CD14-positive monocyte (primary cell): ENCODE measurements at regions not wholly inside any gene's neighbourhood (a gene's known extent, or its start where the extent isn't known, plus 50 kb on each side); places are given as distances from the start of the nearest gene placed in this dataset.

Experiments
- DNase-seq, 3 donors: peaks; one replicate each; pipeline ENCODE4 v3.0.0-alpha.2; 2011 to 2022
- H2AFZ ChIP-seq: 2 replicates; pipeline ENCODE4 v1.6.0; 2012; ENCODE audit warnings: mild to moderate bottlenecking, low read depth, low read length, inconsistent platforms; ENCODE audit not compliant: insufficient read depth, poor library complexity, severe bottlenecking
- H3K27ac ChIP-seq, 2 donors: 1 replicate in 1 of 2; 2 replicates in 1 of 2; pipeline ENCODE4 v1.5.1; 2012 to 2013; ENCODE audit warnings: low read length in 2 of 2, control low read depth in 1 of 2, inconsistent platforms in 1 of 2, low read depth in 1 of 2, mild to moderate bottlenecking in 1 of 2
- H3K27me3 ChIP-seq, 2 donors: one replicate each; pipeline versions ENCODE4 v1.6.0 to v1.6.1; 2011 to 2013; ENCODE audit warnings: low read length in 2 of 2; ENCODE audit not compliant: control insufficient read depth in 2 of 2, insufficient read depth in 2 of 2
- H3K36me3 ChIP-seq, 2 donors: replicated peaks in 1 of 2; 1 replicate in 1 of 2; 2 replicates in 1 of 2; pipeline versions ENCODE4 v1.5.1 to v1.6.1; 2012 to 2013; ENCODE audit warnings: low read length in 2 of 2, control low read depth in 1 of 2, inconsistent platforms in 1 of 2, mild to moderate bottlenecking in 1 of 2; ENCODE audit not compliant: insufficient read depth in 2 of 2, control insufficient read depth in 1 of 2
- H3K4me1 ChIP-seq, 2 donors: 1 replicate in 1 of 2; 2 replicates in 1 of 2; pipeline versions ENCODE4 v1.5.1 to v1.6.1; 2012 to 2013; ENCODE audit warnings: low read length in 2 of 2, control low read depth in 1 of 2, inconsistent platforms in 1 of 2, mild to moderate bottlenecking in 1 of 2, moderate library complexity in 1 of 2; ENCODE audit not compliant: insufficient read depth in 2 of 2, control insufficient read depth in 1 of 2
- H3K4me2 ChIP-seq: replicated peaks from 2 replicates; pipeline ENCODE3; 2012; ENCODE audit warnings: low read length, moderate library complexity, mild to moderate bottlenecking; ENCODE audit not compliant: poor library complexity, severe bottlenecking; ENCODE audit errors: extremely low read depth
- H3K4me3 ChIP-seq, 3 experiments: fragments of 200-600 bp in 1 of 3; sonication (generic) in 1 of 3; replicated peaks in 1 of 3; 1 replicate in 2 of 3; 2 replicates in 1 of 3; pipeline ENCODE4 v1.5.1; 2011 to 2013; ENCODE audit warnings: low read length in 3 of 3, mild to moderate bottlenecking in 3 of 3, control low read depth in 2 of 3, low read depth in 2 of 3, inconsistent platforms in 1 of 3, moderate library complexity in 1 of 3
- H3K79me2 ChIP-seq: 2 replicates; pipeline ENCODE4 v1.6.0; 2012; ENCODE audit warnings: mild to moderate bottlenecking, control low read depth, inconsistent platforms, low read length, moderate library complexity; ENCODE audit not compliant: insufficient read depth
- H3K9ac ChIP-seq: 2 replicates; pipeline ENCODE4 v1.6.0; 2017; ENCODE audit warnings: low read length, mild to moderate bottlenecking; ENCODE audit not compliant: insufficient read depth, poor library complexity, severe bottlenecking
- H3K9me3 ChIP-seq, 2 donors: replicated peaks in 1 of 2; 1 replicate in 1 of 2; 2 replicates in 1 of 2; pipeline versions ENCODE4 v1.5.1 to v1.6.1; 2012 to 2013; ENCODE audit warnings: low read length in 2 of 2, control low read depth in 1 of 2; ENCODE audit not compliant: control insufficient read depth in 1 of 2, insufficient read depth in 1 of 2
- H4K20me1 ChIP-seq: 2 replicates; pipeline ENCODE4 v1.6.0; 2012; ENCODE audit warnings: mild to moderate bottlenecking, low read length, control low read depth, moderate library complexity; ENCODE audit not compliant: insufficient read depth
- H3K27ac Mint-ChIP-seq, 7 donors: one replicate each; pipeline ENCODE4 v1.8.0; 2020; ENCODE audit warnings: mild to moderate bottlenecking in 7 of 7, mixed read lengths in 7 of 7, moderate library complexity in 6 of 7, inconsistent platforms in 2 of 7
- H3K27me3 Mint-ChIP-seq, 3 donors: one replicate each; pipeline ENCODE4 v1.8.0; 2021 to 2022; ENCODE audit warnings: low read depth in 3 of 3, mild to moderate bottlenecking in 3 of 3, mixed read lengths in 3 of 3, moderate library complexity in 3 of 3, inconsistent platforms in 1 of 3
- H3K36me3 Mint-ChIP-seq, 2 donors: one replicate each; pipeline ENCODE4 v1.8.0; 2020; ENCODE audit warnings: mixed read lengths in 2 of 2, inconsistent platforms in 1 of 2, mild to moderate bottlenecking in 1 of 2
- H3K4me1 Mint-ChIP-seq: one replicate; pipeline ENCODE4 v1.8.0; 2020; ENCODE audit warnings: mild to moderate bottlenecking, mixed read lengths
- H3K4me3 Mint-ChIP-seq, 2 donors: one replicate each; pipeline ENCODE4 v1.8.0; 2020; ENCODE audit warnings: mild to moderate bottlenecking in 2 of 2, mixed read lengths in 2 of 2, moderate library complexity in 1 of 2
- H3K9me3 Mint-ChIP-seq, 7 donors: one replicate each; pipeline ENCODE4 v1.8.0; 2020 to 2022; ENCODE audit warnings: mixed read lengths in 7 of 7, mild to moderate bottlenecking in 6 of 7, moderate library complexity in 6 of 7, inconsistent platforms in 2 of 7
- WGBS: methylation state at CpG from one replicate; pipeline ENCODE4 v1.1.5; 2013; ENCODE audit warnings: missing lambda C conversion rate; ENCODE audit not compliant: insufficient coverage; 5-methylcytosine and 5-hydroxymethylcytosine counted together
- intact Hi-C, 2 donors: fragments of 100-400 bp; cut with micrococcal nuclease; formaldehyde crosslinking; loops; one replicate each; pipeline versions ENCODE4 v1.15.0 to v1.15.1; 2023
- TF ChIP-seq, protein P1 (sequence below): fragments of 200-600 bp; IDR thresholded peaks from one replicate; pipeline ENCODE4 v1.8.0; 2022; ENCODE audit warnings: antibody characterized with exemption, mild to moderate bottlenecking

GRCh38 chr1:38257374-38257773, 210.8 kb upstream of the POU3F1 start:
- TF ChIP-seq, protein P1, sequence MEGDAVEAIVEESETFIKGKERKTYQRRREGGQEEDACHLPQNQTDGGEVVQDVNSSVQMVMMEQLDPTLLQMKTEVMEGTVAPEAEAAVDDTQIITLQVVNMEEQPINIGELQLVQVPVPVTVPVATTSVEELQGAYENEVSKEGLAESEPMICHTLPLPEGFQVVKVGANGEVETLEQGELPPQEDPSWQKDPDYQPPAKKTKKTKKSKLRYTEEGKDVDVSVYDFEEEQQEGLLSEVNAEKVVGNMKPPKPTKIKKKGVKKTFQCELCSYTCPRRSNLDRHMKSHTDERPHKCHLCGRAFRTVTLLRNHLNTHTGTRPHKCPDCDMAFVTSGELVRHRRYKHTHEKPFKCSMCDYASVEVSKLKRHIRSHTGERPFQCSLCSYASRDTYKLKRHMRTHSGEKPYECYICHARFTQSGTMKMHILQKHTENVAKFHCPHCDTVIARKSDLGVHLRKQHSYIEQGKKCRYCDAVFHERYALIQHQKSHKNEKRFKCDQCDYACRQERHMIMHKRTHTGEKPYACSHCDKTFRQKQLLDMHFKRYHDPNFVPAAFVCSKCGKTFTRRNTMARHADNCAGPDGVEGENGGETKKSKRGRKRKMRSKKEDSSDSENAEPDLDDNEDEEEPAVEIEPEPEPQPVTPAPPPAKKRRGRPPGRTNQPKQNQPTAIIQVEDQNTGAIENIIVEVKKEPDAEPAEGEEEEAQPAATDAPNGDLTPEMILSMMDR, result no peak
- Histone ChIP-seq H3K79me2 (no peaks in the 10 kb centered on the region), H3K27ac (no peak overlapping the region), H3K9ac (no peak overlapping the region), H4K20me1 (no peaks in the 10 kb centered on the region), H3K9me3 (peaks cover 0 to 3% of the 10 kb centered on the region in 2 donors), H3K27me3 (no peaks in the 10 kb centered on the region), H3K4me2 (no peak overlapping the region), H3K4me1 (no peaks in the 10 kb centered on the region), H3K4me3 (no peak overlapping the region), H2AFZ (no peak overlapping the region), H3K36me3 (no peaks in the 10 kb centered on the region)
- no peak overlapping the region for H3K4me3 Mint-ChIP-seq
- H3K27me3 Mint-ChIP-seq, result peaks cover 1 to 18% (median 8%) of the 10 kb centered on the region in 3 donors
- no peak for DNase-seq
- 87% methylated on average over 4 of the region's 6 CpGs for WGBS
- H3K4me1 Mint-ChIP-seq, result no peaks in the 10 kb centered on the region
- H3K27ac Mint-ChIP-seq, result no peak overlapping the region
- H3K9me3 Mint-ChIP-seq, result peaks cover 0 to 9% (median 2%) of the 10 kb centered on the region in 7 donors
- intact Hi-C loops, result no loop called here
- no peaks in the 10 kb centered on the region for H3K36me3 Mint-ChIP-seq

DNA sequence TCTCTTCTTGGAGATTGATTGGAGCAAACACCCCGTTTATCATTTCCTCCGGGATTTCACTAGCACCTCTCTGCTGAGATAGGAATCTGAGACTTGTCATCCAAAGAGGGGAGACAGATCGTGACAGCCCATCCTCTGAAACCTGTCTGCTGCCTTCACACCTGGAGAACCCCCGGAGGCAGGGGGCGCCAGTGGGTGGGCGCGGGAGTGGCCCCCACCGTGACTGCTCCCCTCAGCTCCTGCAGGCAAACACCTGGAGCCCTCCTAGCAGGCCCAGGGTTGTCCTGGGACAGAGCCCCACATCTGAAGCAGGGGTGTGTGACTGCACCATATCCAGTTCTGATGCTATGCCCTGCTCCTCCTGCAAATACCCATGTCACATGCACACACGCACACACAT, 209.5 kb upstream of the POU3F1 start:
- Mint-ChIP-seq H3K27ac (no peak overlapping the region), H3K4me3 (no peak overlapping the region), H3K27me3 (peaks cover 1 to 14% (median 8%) of the 10 kb centered on the region in 3 donors), H3K9me3 (peaks cover 0 to 9% (median 2%) of the 10 kb centered on the region in 7 donors), H3K4me1 (no peaks in the 10 kb centered on the region), H3K36me3 (no peaks in the 10 kb centered on the region)
- H3K36me3 ChIP-seq, result no peaks in the 10 kb centered on the region
- DNase-seq, result no peak
- H3K27ac ChIP-seq, result no peak overlapping the region
- no peak overlapping the region for H3K4me2 ChIP-seq
- intact Hi-C loops, result no loop called here
- TF ChIP-seq, protein P1, result no peak
- H3K27me3 ChIP-seq, result no peaks in the 10 kb centered on the region
- peaks cover 0 to 3% of the 10 kb centered on the region in 2 donors for H3K9me3 ChIP-seq
- H3K4me3 ChIP-seq, result no peak overlapping the region
- H3K9ac ChIP-seq, result no peak overlapping the region
- no peaks in the 10 kb centered on the region for H3K4me1 ChIP-seq
- H4K20me1 ChIP-seq, result no peaks in the 10 kb centered on the region
- H3K79me2 ChIP-seq, result no peaks in the 10 kb centered on the region
- WGBS, result 56% methylated on average over 8 of the region's 9 CpGs
- no peak overlapping the region for H2AFZ ChIP-seq
